Ovary (tissue), 7 donors: ENCODE measurements at regions not wholly inside any gene's neighbourhood (a gene's known extent, or its start where the extent isn't known, plus 50 kb on each side); places are given as distances from the start of the nearest gene placed in this dataset.

ENCODE experiments used
- DNase-seq, 5 donors: peaks; one replicate each; pipeline ENCODE4 v3.0.0-alpha.2; 2019 to 2020
- H3K27ac ChIP-seq, 2 donors: fragments of 200-600 bp; one replicate each; pipeline versions ENCODE4 v1.5.1 to v1.8.0; 2019 to 2022
- H3K27me3 ChIP-seq: fragments of 200-600 bp; one replicate; pipeline ENCODE4 v1.8.0; 2022
- H3K36me3 ChIP-seq: fragments of 200-600 bp; sonication (generic); one replicate; pipeline ENCODE4 v1.5.1; 2019
- H3K4me1 ChIP-seq: one replicate; pipeline ENCODE4 v1.8.1; 2013; ENCODE audit warnings: mild to moderate bottlenecking, moderate library complexity; ENCODE audit not compliant: insufficient read depth
- H3K4me3 ChIP-seq: fragments of 200-600 bp; sonication (generic); one replicate; pipeline ENCODE4 v1.5.1; 2017
- H3K9me3 ChIP-seq, 2 donors: fragments of 200-600 bp in 1 of 2; sonication (generic) in 1 of 2; one replicate each; pipeline versions ENCODE4 v1.5.1 to v1.8.1; 2013 to 2019; ENCODE audit warnings: mild to moderate bottlenecking in 1 of 2, moderate library complexity in 1 of 2
- EP300 ChIP-seq: sonication (generic); formaldehyde crosslinking; IDR thresholded peaks from one replicate; pipeline ENCODE4 v1.6.1; 2017; ENCODE audit warnings: antibody characterized with exemption
- POLR2A ChIP-seq: fragments of 450-650 bp; IDR thresholded peaks from one replicate; pipeline ENCODE4 v1.6.1; 2017; ENCODE audit warnings: antibody characterized with exemption, mild to moderate bottlenecking, moderate library complexity
- WGBS, 3 donors: extraction: QIAGEN DNeasy Blood & Tissue Kit in 1 of 3; methylation state at CpG; one replicate each; pipeline versions ENCODE4 v1.1.5 to v1.1.7; 2013 to 2017; 5-methylcytosine and 5-hydroxymethylcytosine counted together
- intact Hi-C, 4 donors: fragments of 100-400 bp; cut with DNase I; formaldehyde crosslinking; loops; one replicate each; pipeline versions ENCODE4 v1.11.0 to v1.15.1; 2022 to 2023
- TF ChIP-seq, protein P1 (sequence below), 3 donors: fragments of 450-650 bp in 2 of 3; fragments of 200-600 bp in 1 of 3; IDR thresholded peaks; one replicate each; pipeline versions ENCODE4 v1.5.1 to v1.8.0; 2016 to 2022; ENCODE audit warnings: antibody characterized with exemption in 3 of 3, mild to moderate bottlenecking in 1 of 3
- donor health status: DM: no; HTN: no; CAD: no; lungs with moderate emphysema.
- donor health status: DM: no; HTN: no; CAD: no.
- donor health status: Bipolar disorder and iron deficiency.
- donor health status: DM: no; HTN: no; CAD: no.
- donor health status: DM: yes; HTN: yes; CAD: no.

DNA sequence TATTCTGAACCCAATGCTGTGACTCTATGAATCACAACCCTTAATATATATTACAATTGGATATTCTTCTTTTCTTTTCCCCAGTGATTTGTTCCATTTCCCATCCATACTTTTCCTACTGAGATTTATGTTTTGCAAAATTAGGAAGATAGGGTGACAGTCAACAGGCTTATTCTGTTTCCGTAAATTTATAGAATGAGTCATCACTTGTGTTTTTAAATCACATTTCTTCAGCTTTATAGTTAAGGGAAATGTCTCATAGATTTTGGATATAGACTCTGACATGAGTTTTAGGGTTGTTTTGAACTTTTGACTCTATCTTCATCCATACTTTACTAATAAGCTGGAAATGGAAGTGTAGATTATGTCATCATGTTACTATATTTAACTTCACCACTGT, 661.6 kb upstream of the FBXO33 start:
- no peak overlapping the region for H3K27ac ChIP-seq
- no peaks in the 10 kb centered on the region for H3K4me1 ChIP-seq
- H3K9me3 ChIP-seq: no peaks in the 10 kb centered on the region
- WGBS, 3 donors: 72 to 85% (median 85%) methylated on average over 1 of the region's 1 CpG
- no peak for TF ChIP-seq EP300
- TF ChIP-seq, protein P1, sequence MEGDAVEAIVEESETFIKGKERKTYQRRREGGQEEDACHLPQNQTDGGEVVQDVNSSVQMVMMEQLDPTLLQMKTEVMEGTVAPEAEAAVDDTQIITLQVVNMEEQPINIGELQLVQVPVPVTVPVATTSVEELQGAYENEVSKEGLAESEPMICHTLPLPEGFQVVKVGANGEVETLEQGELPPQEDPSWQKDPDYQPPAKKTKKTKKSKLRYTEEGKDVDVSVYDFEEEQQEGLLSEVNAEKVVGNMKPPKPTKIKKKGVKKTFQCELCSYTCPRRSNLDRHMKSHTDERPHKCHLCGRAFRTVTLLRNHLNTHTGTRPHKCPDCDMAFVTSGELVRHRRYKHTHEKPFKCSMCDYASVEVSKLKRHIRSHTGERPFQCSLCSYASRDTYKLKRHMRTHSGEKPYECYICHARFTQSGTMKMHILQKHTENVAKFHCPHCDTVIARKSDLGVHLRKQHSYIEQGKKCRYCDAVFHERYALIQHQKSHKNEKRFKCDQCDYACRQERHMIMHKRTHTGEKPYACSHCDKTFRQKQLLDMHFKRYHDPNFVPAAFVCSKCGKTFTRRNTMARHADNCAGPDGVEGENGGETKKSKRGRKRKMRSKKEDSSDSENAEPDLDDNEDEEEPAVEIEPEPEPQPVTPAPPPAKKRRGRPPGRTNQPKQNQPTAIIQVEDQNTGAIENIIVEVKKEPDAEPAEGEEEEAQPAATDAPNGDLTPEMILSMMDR (IDR thresholded peaks at IDR 0.05): no peak
- no peak for TF ChIP-seq POLR2A
- intact Hi-C loops: no loop called here
- H3K36me3 ChIP-seq: no peaks in the 10 kb centered on the region
- H3K27me3 ChIP-seq: no peaks in the 10 kb centered on the region
- no peak for DNase-seq
- H3K4me3 ChIP-seq: no peak overlapping the region

DNA sequence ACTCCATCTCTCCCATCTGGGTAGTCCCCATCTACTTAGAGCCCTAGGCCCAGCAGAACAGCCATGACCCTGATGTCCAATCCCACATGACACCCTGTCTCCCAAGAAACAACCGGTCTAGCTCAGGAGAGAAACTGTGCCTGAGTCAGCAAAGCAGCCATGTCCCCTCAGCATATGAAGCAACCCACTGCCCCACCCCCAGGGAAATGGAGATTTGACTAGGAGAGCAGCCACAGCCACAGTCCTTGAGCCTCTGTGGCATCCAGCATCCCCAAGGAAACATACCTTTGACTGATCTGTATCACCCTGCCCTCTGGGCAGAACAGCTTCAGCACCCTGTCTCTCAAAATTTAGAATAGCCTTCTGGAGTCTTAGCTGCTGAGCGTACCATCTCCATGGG, 641.9 kb upstream of the FBXO33 start:
- Histone ChIP-seq H3K27me3 (peaks cover 3% of the 10 kb centered on the region), H3K27ac (no peak overlapping the region), H3K36me3 (no peaks in the 10 kb centered on the region), H3K9me3 (no peaks in the 10 kb centered on the region), H3K4me1 (no peaks in the 10 kb centered on the region), H3K4me3 (no peak overlapping the region)
- no peak for TF ChIP-seq EP300
- no peak for TF ChIP-seq POLR2A
- TF ChIP-seq, protein P1 (IDR thresholded peaks at IDR 0.05): no peak
- intact Hi-C loops: no loop called here
- WGBS, 3 donors: 95 to 100% (median 100%) methylated on average over 2 of the region's 2 CpGs
- DNase-seq: no peak

DNA sequence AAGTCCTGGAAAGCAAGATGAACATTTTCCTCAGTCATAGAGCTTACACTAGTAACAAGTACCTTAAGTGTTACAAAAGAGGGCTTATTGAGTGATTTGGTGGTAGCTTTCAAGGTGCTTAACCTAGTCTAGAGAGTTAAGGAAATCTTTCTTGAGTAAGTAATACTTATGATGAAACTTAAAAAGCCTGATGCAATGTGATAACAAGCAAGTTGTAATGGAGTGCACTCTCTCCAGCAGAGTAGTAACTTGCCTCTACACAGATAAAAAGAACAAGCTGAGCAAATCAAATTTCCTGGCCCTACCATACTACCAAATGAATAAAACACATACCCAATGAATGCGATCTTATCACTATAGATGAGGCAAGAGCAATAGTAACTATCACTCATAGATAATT, 639.9 kb upstream of the FBXO33 start:
- TF ChIP-seq EP300 (no peak), POLR2A (no peak)
- TF ChIP-seq, protein P1 (IDR thresholded peaks at IDR 0.05): no peak
- no peak overlapping the region for H3K4me3 ChIP-seq
- intact Hi-C loops: no loop called here
- H3K9me3 ChIP-seq: no peaks in the 10 kb centered on the region
- no peaks in the 10 kb centered on the region for H3K36me3 ChIP-seq
- H3K4me1 ChIP-seq: no peaks in the 10 kb centered on the region
- 91 to 96% (median 93%) methylated on average over 1 of the region's 1 CpG for WGBS, 3 donors
- H3K27ac ChIP-seq: no peak overlapping the region
- DNase-seq: no peak
- H3K27me3 ChIP-seq: no peaks in the 10 kb centered on the region

DNA sequence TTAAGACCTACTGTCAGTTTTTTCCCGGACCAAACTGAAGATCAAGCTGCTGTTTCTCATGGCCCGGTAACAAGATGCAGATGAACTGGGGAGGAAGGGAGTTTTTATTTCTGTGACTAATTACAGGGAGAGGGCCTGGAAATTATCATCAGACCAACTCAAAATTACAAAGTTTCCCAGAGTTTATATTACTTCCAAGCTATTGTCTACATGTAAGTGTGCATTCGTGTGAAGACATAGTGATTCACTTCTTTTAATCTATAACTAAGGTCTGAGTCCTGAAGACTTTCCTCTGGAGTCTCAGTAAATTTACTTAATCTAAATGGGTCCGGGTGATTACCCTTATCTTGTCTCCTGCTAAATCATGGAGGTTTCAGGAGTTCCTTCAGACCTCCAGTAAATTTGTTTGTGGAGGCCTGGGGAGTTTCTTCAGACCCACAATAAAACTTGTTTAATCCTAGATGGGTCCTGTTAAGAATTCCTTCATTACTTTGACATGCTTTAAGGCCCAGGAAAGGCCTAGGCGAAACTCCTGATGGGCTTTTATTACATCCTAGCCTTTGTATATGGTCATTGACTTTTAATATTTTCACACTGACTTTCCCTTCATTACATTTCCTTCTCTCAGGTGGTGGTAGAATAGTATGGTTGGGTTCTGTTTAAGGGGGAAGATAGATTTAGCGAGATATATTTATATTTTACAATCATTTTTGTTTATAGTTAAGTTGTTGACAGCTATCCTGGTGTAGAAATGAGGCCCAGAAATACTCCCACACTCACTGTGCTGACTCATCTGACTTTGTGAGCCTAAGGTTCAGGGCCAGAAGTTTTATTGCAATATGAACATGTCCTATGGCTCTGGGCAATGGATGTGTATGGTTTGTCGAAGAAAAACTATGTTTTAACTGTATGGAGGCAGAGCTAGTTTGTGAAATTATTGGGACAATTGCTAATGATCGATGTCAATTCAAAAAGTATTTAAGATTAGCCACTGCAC, 627.0 kb upstream of the FBXO33 start:
- intact Hi-C loops: no loop called here
- Histone ChIP-seq H3K27me3 (no peaks in the 10 kb centered on the region), H3K36me3 (no peaks in the 10 kb centered on the region), H3K4me1 (no peaks in the 10 kb centered on the region), H3K9me3 (no peaks in the 10 kb centered on the region), H3K27ac (no peak overlapping the region), H3K4me3 (no peak overlapping the region)
- no peak for DNase-seq
- TF ChIP-seq, protein P1 (IDR thresholded peaks at IDR 0.05): no peak
- no peak for TF ChIP-seq POLR2A
- TF ChIP-seq EP300: no peak
- 33 to 42% (median 40%) methylated on average over 8 of the region's 8 CpGs for WGBS, 3 donors
